HG03565 (cell line): ENCODE measurements at regions not wholly inside any gene's neighbourhood (a gene's known extent, or its start where the extent isn't known, plus 50 kb on each side); places are given as distances from the start of the nearest gene placed in this dataset.

Experiments used
- ATAC-seq: cut with Tn5 transposase; IDR thresholded peaks from one replicate; pipeline ENCODE4 v1.9.1; 2021; ENCODE audit warnings: mild to moderate bottlenecking, moderate library complexity; ENCODE audit not compliant: unreplicated experiment

DNA sequence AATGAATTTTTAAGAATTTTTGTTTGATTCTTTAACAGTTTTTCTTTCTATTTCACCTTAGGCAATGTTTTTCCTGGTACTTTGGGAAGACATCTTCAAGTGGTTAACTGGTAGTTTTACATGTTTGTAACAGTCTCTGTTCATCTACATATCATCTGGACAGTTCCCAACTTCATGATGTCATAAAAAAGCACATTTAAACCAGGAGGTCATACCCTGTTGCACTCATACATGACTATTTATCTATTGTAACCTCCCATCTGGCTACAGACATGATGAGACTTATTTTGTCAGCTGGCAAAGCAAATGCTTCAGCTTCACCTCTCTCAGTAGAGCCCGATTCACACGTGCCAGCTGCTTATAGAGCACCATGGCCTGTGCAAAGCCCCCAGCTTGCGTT, 99.8 kb upstream of the YPEL5 start:
- ATAC-seq, result no peak

DNA sequence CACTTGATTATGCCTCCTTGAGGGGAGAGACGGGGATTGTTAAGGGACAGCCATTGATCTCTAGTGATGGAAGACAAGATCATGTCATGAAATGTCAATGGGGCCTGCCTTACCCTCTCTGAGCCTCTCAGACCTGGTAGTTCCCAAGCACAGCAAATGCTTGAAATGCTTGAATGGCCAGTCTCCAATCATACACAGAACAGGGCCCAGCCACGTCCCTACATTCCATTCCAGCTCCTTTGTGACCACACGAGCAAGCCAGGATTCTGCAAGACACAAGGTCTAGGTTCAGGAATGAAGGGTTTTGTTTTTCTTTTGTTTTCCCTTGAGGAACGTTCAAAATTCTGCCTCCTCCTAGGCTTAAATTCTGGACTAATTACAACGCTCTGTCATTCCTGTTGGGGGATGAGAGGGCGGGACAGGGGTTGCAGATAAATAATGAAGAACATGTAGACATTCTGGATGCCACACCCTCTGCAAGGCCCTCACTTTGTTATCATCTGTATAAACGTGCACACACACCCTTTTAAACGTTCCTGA, 98.1 kb upstream of the YPEL5 start:
- ATAC-seq, result no peak

DNA sequence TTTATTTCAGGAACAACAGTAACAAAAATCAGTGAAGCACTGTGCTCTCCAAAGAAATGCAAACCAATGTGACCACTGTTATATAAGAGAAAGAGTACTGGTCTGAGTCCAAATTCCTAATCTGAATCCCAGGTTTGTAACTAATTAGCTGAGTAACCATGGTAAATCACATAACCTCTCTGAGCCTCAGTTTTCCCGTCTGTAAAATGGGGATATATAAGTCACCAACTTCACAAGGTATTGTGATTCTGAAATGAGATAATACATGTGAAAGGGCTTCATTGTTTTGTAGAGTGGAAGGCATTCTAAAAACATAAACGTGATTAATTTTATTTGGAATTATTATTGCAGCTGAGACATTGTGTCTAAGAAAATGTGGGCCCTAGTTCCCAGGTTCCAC, 91.3 kb upstream of the YPEL5 start:
- no peak for ATAC-seq

DNA sequence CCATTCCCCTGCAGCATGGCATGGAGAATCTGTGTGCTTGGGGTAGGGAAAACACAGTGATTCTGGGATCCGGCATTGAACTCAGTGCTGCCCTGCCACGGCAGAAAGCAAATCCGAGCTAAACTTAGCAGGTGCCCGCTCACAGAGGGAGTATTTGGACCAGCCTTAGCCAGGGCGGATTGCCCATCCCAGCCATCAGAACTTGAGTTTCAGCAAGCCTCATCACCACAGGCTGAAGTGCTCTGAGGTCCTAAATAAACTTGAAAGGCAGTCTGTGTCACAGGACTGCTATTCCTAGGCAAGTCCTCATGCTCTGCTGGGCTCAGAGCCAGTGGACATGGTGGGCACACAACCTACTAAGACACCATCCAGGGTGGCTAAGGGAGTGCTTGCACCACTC, 86.2 kb upstream of the YPEL5 start:
- ATAC-seq, result no peak

DNA sequence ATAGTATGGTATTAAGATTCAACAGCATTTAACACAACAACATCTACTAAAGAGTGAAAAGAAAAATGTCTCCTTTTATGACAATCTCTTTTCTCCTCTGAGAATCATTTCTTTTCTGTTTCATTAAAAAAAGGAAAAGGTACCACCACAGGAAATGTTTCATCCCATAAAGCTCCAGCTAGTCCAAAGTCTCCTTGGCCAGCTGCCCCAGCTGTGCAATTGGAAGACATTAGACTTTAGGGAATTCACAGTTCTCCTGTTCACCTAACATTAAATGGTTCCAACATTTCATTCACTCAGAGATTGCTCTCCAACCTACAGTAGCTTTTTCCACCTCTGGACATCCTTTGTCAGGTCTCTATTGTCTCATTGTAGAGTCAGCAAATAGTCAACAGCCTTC, 78.7 kb upstream of the YPEL5 start:
- ATAC-seq, result no peak

DNA sequence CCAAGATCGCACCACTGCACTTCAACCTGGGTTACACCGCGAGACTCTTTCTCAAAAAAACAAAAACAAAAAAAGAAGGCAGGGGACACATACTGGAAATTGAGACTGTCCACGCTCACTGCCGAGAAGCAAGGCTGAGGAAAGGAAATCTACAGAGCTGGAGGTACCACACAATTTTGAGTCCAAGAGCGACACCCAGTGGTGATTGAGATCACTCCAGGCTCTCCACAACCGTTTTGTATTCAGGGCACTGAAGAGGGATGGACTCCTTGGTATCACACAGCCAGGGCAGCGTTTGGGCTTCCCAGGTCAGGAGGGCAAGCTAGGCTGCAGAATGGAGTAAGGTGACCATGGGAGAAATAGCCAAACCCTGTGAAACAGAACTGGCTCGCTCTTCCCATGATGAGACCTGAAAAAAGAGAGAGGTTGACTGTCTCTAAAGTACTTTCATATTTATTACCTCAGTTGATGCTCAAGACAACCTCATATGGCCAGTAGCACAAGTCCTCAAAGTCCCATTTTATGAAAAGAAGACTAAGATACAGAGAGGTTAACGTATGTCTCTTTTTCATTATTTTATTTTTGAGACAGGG, 74.5 kb upstream of the YPEL5 start:
- ATAC-seq, result no peak

DNA sequence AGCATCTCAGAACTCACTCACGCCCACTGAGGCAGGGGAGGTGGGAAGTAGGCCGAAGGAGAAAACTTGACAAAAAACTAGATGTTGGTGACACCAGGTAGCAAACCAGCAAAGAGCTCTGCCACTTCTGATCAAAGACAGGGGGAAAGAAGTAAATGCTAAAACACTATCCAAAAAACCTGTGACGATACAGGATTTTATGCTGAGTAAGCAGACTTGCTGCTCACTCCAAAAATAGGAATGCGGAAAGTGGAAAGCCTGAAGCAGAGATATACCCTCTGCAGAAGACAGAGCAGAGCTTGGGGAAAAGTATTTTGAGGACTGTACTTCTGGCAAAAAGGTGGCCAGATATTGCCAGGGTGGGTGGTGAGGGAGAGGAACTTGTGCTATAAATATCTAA, 73.3 kb upstream of the YPEL5 start:
- no peak for ATAC-seq

DNA sequence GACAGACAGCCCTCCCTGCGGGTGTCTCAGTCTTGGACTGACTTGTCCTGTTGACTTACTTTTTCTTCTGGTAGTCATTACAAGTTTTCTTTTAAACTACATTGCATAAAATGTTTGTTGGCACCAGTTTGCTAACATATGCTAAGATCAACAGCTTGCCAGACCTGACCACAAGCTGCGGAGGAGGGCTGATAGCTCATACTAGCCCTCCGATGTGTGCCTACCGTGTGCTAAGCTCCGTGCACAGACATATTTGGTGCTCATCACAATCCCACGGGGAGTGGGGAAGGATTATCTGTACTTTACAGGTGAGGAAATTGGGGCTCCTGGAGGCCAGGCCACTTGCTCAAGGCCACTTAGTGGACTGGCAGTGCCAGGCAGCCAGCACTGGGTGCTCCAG, 72.8 kb upstream of the YPEL5 start:
- no peak for ATAC-seq

DNA sequence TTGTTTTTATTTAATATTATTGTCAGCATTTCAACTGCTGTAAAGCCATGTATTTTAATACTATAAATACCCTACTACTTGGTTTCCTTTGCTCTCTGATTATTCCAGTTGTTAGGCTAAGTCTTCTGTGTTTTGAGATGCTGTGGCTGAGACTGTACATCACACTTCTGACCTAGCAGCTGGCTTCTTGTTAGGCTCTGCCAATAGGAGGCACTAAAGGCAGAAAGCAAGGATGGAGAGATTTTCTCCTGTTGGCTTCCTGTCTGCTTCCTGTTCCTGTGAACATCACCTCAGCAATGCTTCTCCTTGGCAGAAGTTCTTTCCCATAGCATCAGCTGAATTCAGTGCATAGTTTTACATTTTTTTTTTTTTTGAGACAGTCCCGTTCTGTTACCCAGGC, 68.3 kb upstream of the YPEL5 start:
- ATAC-seq, result no peak

DNA sequence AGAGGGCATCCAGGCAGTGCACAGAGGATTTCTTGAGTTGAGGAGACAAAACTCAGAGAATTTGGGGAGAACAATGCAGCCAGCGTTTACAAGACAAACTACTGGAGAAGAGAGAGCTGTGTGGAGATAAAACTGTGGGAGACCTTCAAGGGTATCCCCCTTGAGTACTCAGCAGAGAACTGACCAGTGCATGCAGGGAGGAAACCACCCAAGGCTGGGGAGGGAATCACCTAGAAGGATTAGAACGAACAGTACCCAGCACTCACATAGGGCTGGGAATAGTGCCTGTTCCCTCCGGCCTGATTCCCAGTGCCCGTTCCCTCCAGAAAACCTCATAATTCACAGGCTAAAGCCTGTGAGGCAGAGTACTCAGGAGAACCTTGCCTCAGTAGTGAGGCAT, 61.9 kb upstream of the YPEL5 start:
- ATAC-seq, result no peak

DNA sequence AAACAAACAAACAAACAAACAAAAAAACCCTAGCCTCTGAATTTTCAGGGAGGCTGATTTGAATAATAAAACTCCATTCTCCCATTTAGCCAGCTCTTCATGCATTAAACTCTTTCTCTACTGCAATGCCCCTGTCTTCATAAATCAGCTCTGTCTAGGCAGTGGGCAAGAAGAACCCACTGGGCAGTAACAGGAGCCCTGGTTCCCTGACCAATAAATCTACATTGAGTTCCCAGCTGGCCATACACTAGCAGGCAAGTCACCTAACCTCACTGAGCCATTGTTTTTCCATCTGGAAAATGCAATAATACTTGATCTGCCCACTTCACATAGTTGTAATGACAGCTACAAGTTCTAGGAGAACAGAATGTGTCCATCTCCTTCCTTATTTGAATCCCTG, 57.6 kb upstream of the YPEL5 start:
- ATAC-seq, result no peak

DNA sequence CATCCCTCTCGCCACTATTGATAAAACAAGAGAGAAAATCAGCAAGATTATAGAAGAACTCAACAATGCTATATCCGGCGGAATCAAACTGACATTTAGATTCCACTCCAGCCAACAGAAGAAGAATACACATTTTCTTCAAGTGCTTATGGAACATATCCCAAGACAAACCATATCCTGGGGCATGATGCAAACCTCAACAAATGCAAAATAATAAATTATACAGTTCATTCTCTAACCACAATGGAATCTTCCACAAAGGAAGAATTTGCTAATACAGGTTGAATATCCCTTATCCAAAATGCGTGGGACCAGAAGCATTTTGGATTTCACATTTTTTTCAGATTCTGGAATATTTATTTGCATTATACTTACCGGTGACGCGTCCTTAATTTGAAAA, 51.4 kb upstream of the YPEL5 start:
- ATAC-seq, result no peak

DNA sequence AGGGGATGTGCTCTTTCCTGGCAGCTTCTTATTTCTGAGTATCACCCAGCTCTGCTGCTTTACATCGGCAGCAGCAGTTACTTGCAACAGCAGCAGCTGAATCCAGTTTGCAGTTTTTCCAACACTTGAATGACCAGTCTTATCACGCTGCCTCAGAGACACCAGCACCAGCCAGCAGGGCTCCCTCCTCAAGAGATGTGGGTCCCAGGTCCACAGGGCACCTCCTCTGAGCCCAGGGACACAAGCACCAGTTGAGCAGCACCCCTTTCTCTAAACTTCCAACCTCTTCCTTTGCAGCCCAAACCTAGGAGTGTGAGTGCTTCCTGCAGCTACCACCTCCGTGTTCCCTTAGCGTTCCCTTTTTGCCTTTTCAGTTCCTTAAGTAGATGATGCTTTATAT, 50.4 kb upstream of the YPEL5 start:
- no peak for ATAC-seq
